H9 (cell line): ENCODE measurements at regions not wholly inside any gene's neighbourhood (a gene's known extent, or its start where the extent isn't known, plus 50 kb on each side); places are given as distances from the start of the nearest gene placed in this dataset.
"Not testable (repeated sequence)": the region's sequence is repeated elsewhere in the genome, so short reads cannot be mapped to it uniquely, and the experiment has no call there.

Experiments used
- DNase-seq: peaks from one replicate; pipeline ENCODE4 v3.0.0-alpha.2; 2017
- H2AFZ ChIP-seq: one replicate; pipeline ENCODE4 v1.6.1; 2013; ENCODE audit warnings: mild to moderate bottlenecking, low read length, control low read depth, moderate library complexity
- H2AK5ac ChIP-seq: 2 replicates; pipeline ENCODE4 v1.6.1; 2013; ENCODE audit warnings: low read length, control low read depth, mixed read lengths; ENCODE audit not compliant: insufficient read length
- H2BK120ac ChIP-seq: one replicate; pipeline ENCODE4 v1.6.1; 2013; ENCODE audit warnings: low read depth, mild to moderate bottlenecking, low read length, control low read depth, inconsistent platforms; ENCODE audit not compliant: poor library complexity, severe bottlenecking
- H2BK12ac ChIP-seq: 2 replicates; pipeline ENCODE4 v1.6.1; 2013; ENCODE audit warnings: low read length, control low read depth, mixed read lengths, low read depth; ENCODE audit not compliant: insufficient read length
- H2BK15ac ChIP-seq: 2 replicates; pipeline ENCODE4 v1.6.1; 2013; ENCODE audit warnings: low read depth, low read length, control low read depth
- H2BK20ac ChIP-seq: one replicate; pipeline ENCODE4 v1.6.1; 2013; ENCODE audit warnings: low read depth, mild to moderate bottlenecking, low read length, control low read depth, inconsistent platforms; ENCODE audit not compliant: poor library complexity, severe bottlenecking
- H2BK5ac ChIP-seq: 2 replicates; pipeline ENCODE4 v1.6.1; 2013; ENCODE audit warnings: low read length, control low read depth, mixed read lengths; ENCODE audit not compliant: insufficient read length
- H3K14ac ChIP-seq: 2 replicates; pipeline ENCODE4 v1.6.1; 2013; ENCODE audit warnings: low read length, control low read depth; ENCODE audit not compliant: insufficient read depth
- H3K18ac ChIP-seq: 2 replicates; pipeline ENCODE4 v1.6.1; 2013; ENCODE audit warnings: low read depth, mild to moderate bottlenecking, mixed read lengths, low read length, control low read depth; ENCODE audit not compliant: insufficient read length
- H3K23ac ChIP-seq: 2 replicates; pipeline ENCODE4 v1.6.1; 2013; ENCODE audit warnings: low read length, control low read depth, mixed read lengths, low read depth; ENCODE audit not compliant: insufficient read length
- H3K23me2 ChIP-seq: 2 replicates; pipeline ENCODE4 v1.6.1; 2013; ENCODE audit warnings: low read depth, mild to moderate bottlenecking, mixed read lengths, low read length, control low read depth; ENCODE audit not compliant: insufficient read length, poor library complexity, severe bottlenecking
- H3K27ac ChIP-seq: 2 replicates; pipeline ENCODE4 v1.5.1; 2013; ENCODE audit warnings: low read length, control low read depth, mixed read lengths, low read depth; ENCODE audit not compliant: insufficient read length
- H3K27me3 ChIP-seq: 2 replicates; pipeline ENCODE4 v1.6.1; 2013; ENCODE audit warnings: low read length, control low read depth, inconsistent platforms; ENCODE audit not compliant: insufficient read depth
- H3K4ac ChIP-seq: 2 replicates; pipeline ENCODE4 v1.6.1; 2013; ENCODE audit warnings: low read depth, mild to moderate bottlenecking, control low read depth, inconsistent platforms, low read length, moderate library complexity
- H3K4me1 ChIP-seq: 2 replicates; pipeline ENCODE4 v1.6.1; 2013; ENCODE audit warnings: low read length, control low read depth, inconsistent platforms; ENCODE audit not compliant: insufficient read depth
- H3K4me2 ChIP-seq: 2 replicates; pipeline ENCODE4 v1.6.1; 2013; ENCODE audit warnings: low read length, control low read depth, mixed read lengths; ENCODE audit not compliant: insufficient read length, insufficient read depth
- H3K56ac ChIP-seq: 2 replicates; pipeline ENCODE4 v1.6.1; 2013; ENCODE audit warnings: low read depth, mild to moderate bottlenecking, mixed read lengths, low read length, control low read depth; ENCODE audit not compliant: insufficient read length
- H3K79me1 ChIP-seq: 2 replicates; pipeline ENCODE4 v1.6.1; 2013; ENCODE audit warnings: low read depth, mild to moderate bottlenecking, moderate library complexity, low read length, control low read depth, inconsistent platforms; ENCODE audit not compliant: insufficient read depth, poor library complexity, severe bottlenecking
- H3K79me2 ChIP-seq: 2 replicates; pipeline ENCODE4 v1.6.1; 2013; ENCODE audit warnings: low read length, control low read depth, inconsistent platforms; ENCODE audit not compliant: insufficient read depth
- H3K9ac ChIP-seq: 2 replicates; pipeline ENCODE4 v1.6.1; 2013; ENCODE audit warnings: low read length, control low read depth, mixed read lengths; ENCODE audit not compliant: insufficient read length; ENCODE audit errors: extremely low read depth
- H3K9me3 ChIP-seq: one replicate; pipeline ENCODE4 v1.6.1; 2013; ENCODE audit warnings: low read depth, low read length, inconsistent platforms; ENCODE audit not compliant: control insufficient read depth
- H3T11ph ChIP-seq: one replicate; pipeline ENCODE4 v1.6.1; 2013; ENCODE audit warnings: mild to moderate bottlenecking, low read length, control low read depth, inconsistent platforms
- H4K20me1 ChIP-seq: one replicate; pipeline ENCODE4 v1.6.1; 2013; ENCODE audit not compliant: control insufficient read depth, insufficient read length, insufficient read depth
- H4K5ac ChIP-seq: 2 replicates; pipeline ENCODE4 v1.6.1; 2013; ENCODE audit warnings: low read depth, mild to moderate bottlenecking, mixed read lengths, low read length, control low read depth; ENCODE audit not compliant: insufficient read length
- H4K8ac ChIP-seq: replicated peaks from 2 replicates; pipeline ENCODE4 v1.6.1; 2013; ENCODE audit warnings: low read length, control low read depth, mixed read lengths, low read depth; ENCODE audit not compliant: insufficient read length
- H4K91ac ChIP-seq: 2 replicates; pipeline ENCODE4 v1.6.1; 2013; ENCODE audit warnings: low read depth, mild to moderate bottlenecking, moderate library complexity, mixed read lengths, low read length, control low read depth; ENCODE audit not compliant: insufficient read length
- H3K27ac Mint-ChIP-seq, 3 experiments: 2 replicates in 2 of 3; 3 replicates in 1 of 3; pipeline ENCODE4 v1.8.0; 2020 to 2021; ENCODE audit warnings: mixed read lengths in 3 of 3, mild to moderate bottlenecking in 1 of 3, moderate library complexity in 1 of 3
- H3K27me3 Mint-ChIP-seq: 2 replicates; pipeline ENCODE4 v1.8.0; 2021; ENCODE audit warnings: low read depth, mild to moderate bottlenecking, moderate library complexity, mixed read lengths
- H3K36me3 Mint-ChIP-seq, 3 experiments: 2 replicates in 2 of 3; 3 replicates in 1 of 3; pipeline ENCODE4 v1.8.0; 2020 to 2021; ENCODE audit warnings: low read depth in 3 of 3, mixed read lengths in 3 of 3; ENCODE audit not compliant: insufficient read depth in 1 of 3
- H3K4me1 Mint-ChIP-seq, 2 experiments: 2 replicates each; pipeline ENCODE4 v1.8.0; 2020; ENCODE audit warnings: mixed read lengths in 2 of 2
- H3K4me3 Mint-ChIP-seq, 2 experiments: 2 replicates in 1 of 2; 3 replicates in 1 of 2; pipeline ENCODE4 v1.8.0; 2020 to 2021; ENCODE audit warnings: mild to moderate bottlenecking in 2 of 2, mixed read lengths in 2 of 2, moderate library complexity in 1 of 2
- H3K9me3 Mint-ChIP-seq, 2 experiments: 2 replicates in 1 of 2; 3 replicates in 1 of 2; pipeline ENCODE4 v1.8.0; 2020; ENCODE audit warnings: mild to moderate bottlenecking in 2 of 2, mixed read lengths in 2 of 2, moderate library complexity in 1 of 2
- WGBS: extraction: QIAGEN DNeasy Blood & Tissue Kit; methylation state at CpG from one replicate; pipeline ENCODE4 v1.1.7; 2013; ENCODE audit warnings: missing lambda C conversion rate, low lambda C conversion rate, mixed read lengths; ENCODE audit not compliant: insufficient read length; ENCODE audit errors: extremely low coverage; 5-methylcytosine and 5-hydroxymethylcytosine counted together
- TF ChIP-seq, protein P1 (sequence below): fragments of 200-600 bp; sonication (generic); conservative IDR thresholded peaks from 3 replicates; pipeline ENCODE4 v1.8.0; 2021; ENCODE audit warnings: antibody characterized with exemption, mild to moderate bottlenecking

DNA sequence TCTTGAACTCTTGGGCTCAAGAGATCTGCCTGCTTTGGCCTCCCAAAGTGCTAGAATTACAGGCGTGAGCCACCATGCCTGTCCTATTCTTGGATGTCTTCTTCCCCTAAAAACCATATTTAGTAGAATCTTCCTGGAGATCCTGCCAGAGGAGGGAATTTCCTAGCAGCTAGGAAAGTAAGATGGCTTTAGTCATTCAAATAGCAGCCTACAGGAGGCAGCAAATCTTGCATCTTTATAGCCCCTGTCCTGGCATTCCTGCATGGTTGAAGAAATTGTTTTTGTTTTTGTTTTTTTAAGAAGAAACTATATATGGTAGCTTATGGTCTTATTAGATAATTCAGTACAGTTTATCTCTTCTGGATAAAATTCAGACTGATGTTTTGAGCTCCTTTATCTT is 83.2 kb upstream of the AGTPBP1 start:
- H3K27me3 ChIP-seq, H3K4me1 ChIP-seq, H3K23ac ChIP-seq, H2BK20ac ChIP-seq, H2BK15ac ChIP-seq, H2BK12ac ChIP-seq, H3K14ac ChIP-seq, H3K27ac Mint-ChIP-seq, H3K9me3 ChIP-seq, H3K9me3 Mint-ChIP-seq, H2AK5ac ChIP-seq, H3K27me3 Mint-ChIP-seq, H3K4ac ChIP-seq, H3K18ac ChIP-seq, H4K8ac ChIP-seq, H3K4me1 Mint-ChIP-seq, H4K20me1 ChIP-seq, H4K91ac ChIP-seq, H3K79me1 ChIP-seq, H3K4me3 Mint-ChIP-seq, H2BK120ac ChIP-seq, H3K9ac ChIP-seq, H3K27ac ChIP-seq, H3K56ac ChIP-seq, H4K5ac ChIP-seq, H3K79me2 ChIP-seq, H2BK5ac ChIP-seq, H3T11ph ChIP-seq, H3K23me2 ChIP-seq, H3K4me2 ChIP-seq, H2AFZ ChIP-seq: not testable (repeated sequence)
- WGBS: no CpG with 5 or more reads among the region's 1 CpG
- peak; percentile 30 for DNase-seq
- TF ChIP-seq, protein P1, sequence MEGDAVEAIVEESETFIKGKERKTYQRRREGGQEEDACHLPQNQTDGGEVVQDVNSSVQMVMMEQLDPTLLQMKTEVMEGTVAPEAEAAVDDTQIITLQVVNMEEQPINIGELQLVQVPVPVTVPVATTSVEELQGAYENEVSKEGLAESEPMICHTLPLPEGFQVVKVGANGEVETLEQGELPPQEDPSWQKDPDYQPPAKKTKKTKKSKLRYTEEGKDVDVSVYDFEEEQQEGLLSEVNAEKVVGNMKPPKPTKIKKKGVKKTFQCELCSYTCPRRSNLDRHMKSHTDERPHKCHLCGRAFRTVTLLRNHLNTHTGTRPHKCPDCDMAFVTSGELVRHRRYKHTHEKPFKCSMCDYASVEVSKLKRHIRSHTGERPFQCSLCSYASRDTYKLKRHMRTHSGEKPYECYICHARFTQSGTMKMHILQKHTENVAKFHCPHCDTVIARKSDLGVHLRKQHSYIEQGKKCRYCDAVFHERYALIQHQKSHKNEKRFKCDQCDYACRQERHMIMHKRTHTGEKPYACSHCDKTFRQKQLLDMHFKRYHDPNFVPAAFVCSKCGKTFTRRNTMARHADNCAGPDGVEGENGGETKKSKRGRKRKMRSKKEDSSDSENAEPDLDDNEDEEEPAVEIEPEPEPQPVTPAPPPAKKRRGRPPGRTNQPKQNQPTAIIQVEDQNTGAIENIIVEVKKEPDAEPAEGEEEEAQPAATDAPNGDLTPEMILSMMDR: peak; percentile 74
- H3K36me3 Mint-ChIP-seq: peaks cover 3 to 13% (median 12%) of the 10 kb centered on the region in 3 experiments; a peak in 6 of 7 replicates

DNA sequence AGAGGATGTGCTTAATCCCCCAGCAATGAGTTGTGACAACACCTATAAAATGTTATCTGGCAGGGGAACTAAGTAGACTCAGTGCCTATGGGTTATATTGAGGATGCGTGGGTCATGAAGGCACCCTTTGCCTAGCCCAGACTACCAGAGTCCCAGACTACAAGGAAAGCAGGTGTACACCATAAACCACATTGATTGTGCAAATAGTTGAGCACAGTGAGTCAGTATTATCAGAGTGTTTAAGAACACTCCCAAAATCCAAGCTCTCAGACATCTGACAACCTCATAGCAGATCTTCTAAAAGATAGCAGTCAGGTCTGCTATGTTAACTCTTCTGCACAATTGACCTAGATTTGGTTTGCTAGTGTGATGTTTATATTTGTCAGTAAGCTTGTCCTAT is 92.8 kb upstream of the AGTPBP1 start:
- not testable (repeated sequence) for H3K23ac ChIP-seq, H3T11ph ChIP-seq, H2BK5ac ChIP-seq, H2AK5ac ChIP-seq, H2BK120ac ChIP-seq, H4K20me1 ChIP-seq, H4K5ac ChIP-seq, H2BK20ac ChIP-seq, H3K27me3 Mint-ChIP-seq, H2BK12ac ChIP-seq, H3K79me1 ChIP-seq, H3K27me3 ChIP-seq, H3K14ac ChIP-seq, H4K8ac ChIP-seq, H3K9ac ChIP-seq, H3K4me2 ChIP-seq, H3K79me2 ChIP-seq, H3K56ac ChIP-seq, H3K23me2 ChIP-seq, H4K91ac ChIP-seq, H3K36me3 Mint-ChIP-seq, H3K9me3 ChIP-seq, H3K4me1 ChIP-seq, H3K4me3 Mint-ChIP-seq, H3K18ac ChIP-seq, H3K27ac ChIP-seq, H3K9me3 Mint-ChIP-seq, H2BK15ac ChIP-seq, DNase-seq, H3K4ac ChIP-seq, H2AFZ ChIP-seq, H3K4me1 Mint-ChIP-seq
- WGBS: no CpG with 5 or more reads among the region's 1 CpG
- H3K27ac Mint-ChIP-seq: peak overlapping the region in 2 of 3 experiments; percentile 47 to 75; a peak in 4 of 7 replicates
